HCT116 (cell line): ENCODE measurements at regions not wholly inside any gene's neighbourhood (a gene's known extent, or its start where the extent isn't known, plus 50 kb on each side); places are given as distances from the start of the nearest gene placed in this dataset.

ENCODE experiments used
- ATAC-seq: fragments of 200-7000 bp; cut with Tn5 transposase; 2 replicates; pipeline ENCODE4 v1.9.1; 2020; ENCODE audit warnings: mild to moderate bottlenecking, moderate library complexity
- BruUV-seq: library from RNA; stranded (reverse); fragments of 400-500 nt; replicated peaks from 2 replicates; lab custom pipeline; 2021; lab: Mats Ljungman, UMichigan
- CTCF ChIA-PET: fragments of 300-600 bp; sonication (Branson Sonifier 250); formaldehyde crosslinking; loops from one replicate; lab custom pipeline; 2021; ENCODE audit warnings: antibody characterized with exemption; lab: Charles Lee
- POLR2A ChIA-PET: fragments of 300-600, 350-600 bp; sonication (Branson Sonifier 250); formaldehyde crosslinking; loops from one replicate; lab custom pipeline; 2021; ENCODE audit warnings: antibody characterized with exemption; lab: Charles Lee
- RAD21 ChIA-PET, 2 experiments: fragments of 300-600 bp; sonication (Branson Sonifier 250); formaldehyde crosslinking; loops; one replicate each; lab custom pipeline; 2023; ENCODE audit warnings: low total read pairs in 2 of 2; ENCODE audit not compliant: uncharacterized antibody in 2 of 2, unreplicated experiment in 2 of 2, low non-redundant PET in 1 of 2; lab: Charles Lee
- DNase-seq: peaks from one replicate; pipeline ENCODE4 v3.0.0-alpha.2; 2010; ENCODE audit warnings: low read depth, low spot score
- H2AFZ ChIP-seq: fragments of 200-600 bp; shearing (Covaris generic), sonication (generic); 2 replicates; pipeline ENCODE4 v1.6.1; 2017; ENCODE audit warnings: low read depth, mixed run types, mixed read lengths, antibody characterized with exemption, low read length; ENCODE audit not compliant: poor library complexity, severe bottlenecking
- H3K27ac ChIP-seq: 2 replicates; pipeline ENCODE4 v1.5.1; 2012; ENCODE audit warnings: low read depth, low read length
- H3K27me3 ChIP-seq: fragments of 200-600 bp; sonication (generic); 2 replicates; pipeline ENCODE4 v1.6.1; 2016; ENCODE audit warnings: mixed run types, low read length, mixed read lengths; ENCODE audit not compliant: insufficient read depth
- H3K36me3 ChIP-seq, 2 experiments: fragments of 200-500 bp in 1 of 2; fragments of 200-600 bp in 1 of 2; sonication (Bioruptor generic) in 1 of 2; sonication (generic) in 1 of 2; 2 replicates each; pipeline versions ENCODE4 v1.5.1 to v1.6.1; 2014 to 2016; ENCODE audit warnings: low read length in 2 of 2, inconsistent platforms in 1 of 2, mixed read lengths in 1 of 2, mixed run types in 1 of 2; ENCODE audit not compliant: insufficient read depth in 2 of 2, control insufficient read depth in 1 of 2
- H3K4me1 ChIP-seq, 2 experiments: fragments of 200-600 bp in 1 of 2; sonication (generic) in 1 of 2; 2 replicates each; pipeline versions ENCODE4 v1.5.1 to v1.6.1; 2012 to 2017; ENCODE audit warnings: low read length in 2 of 2, inconsistent platforms in 1 of 2, mild to moderate bottlenecking in 1 of 2, mixed read lengths in 1 of 2, mixed run types in 1 of 2, moderate library complexity in 1 of 2; ENCODE audit not compliant: insufficient read depth in 2 of 2, control insufficient read depth in 1 of 2
- H3K4me2 ChIP-seq: fragments of 200-600 bp; sonication (generic); 2 replicates; pipeline ENCODE4 v1.6.1; 2017; ENCODE audit warnings: mixed run types, low read length, mixed read lengths
- H3K4me3 ChIP-seq, 2 experiments: fragments of 200-600 bp in 1 of 2; sonication (generic) in 1 of 2; replicated peaks in 1 of 2; 2 replicates each; pipeline ENCODE4 v1.5.1; 2011 to 2016; ENCODE audit warnings: low read length in 2 of 2, control low read depth in 1 of 2, low read depth in 1 of 2, mild to moderate bottlenecking in 1 of 2, mixed read lengths in 1 of 2, mixed run types in 1 of 2
- H3K79me2 ChIP-seq: fragments of 200-600 bp; sonication (generic); 2 replicates; pipeline ENCODE4 v1.6.1; 2017; ENCODE audit warnings: mild to moderate bottlenecking, mixed run types, low read length, moderate library complexity, mixed read lengths; ENCODE audit not compliant: insufficient read depth
- H3K9ac ChIP-seq: fragments of 200-600 bp; sonication (generic); 2 replicates; pipeline ENCODE4 v1.6.1; 2016; ENCODE audit warnings: low read length, mixed read lengths
- H3K9me2 ChIP-seq: fragments of 200-600 bp; sonication (generic), shearing (Covaris generic); 2 replicates; pipeline ENCODE4 v1.6.1; 2017; ENCODE audit warnings: mixed run types, mild to moderate bottlenecking, moderate library complexity; ENCODE audit not compliant: insufficient read depth
- H3K9me3 ChIP-seq, 2 experiments: fragments of 200-500 bp in 1 of 2; fragments of 200-600 bp in 1 of 2; sonication (Bioruptor generic) in 1 of 2; sonication (generic) in 1 of 2; 2 replicates each; pipeline ENCODE4 v1.6.1; 2014 to 2017; ENCODE audit warnings: low read length in 2 of 2, mixed read lengths in 2 of 2, inconsistent platforms in 1 of 2, low read depth in 1 of 2, mild to moderate bottlenecking in 1 of 2, mixed run types in 1 of 2, moderate library complexity in 1 of 2; ENCODE audit not compliant: control insufficient read depth in 1 of 2, insufficient read depth in 1 of 2
- H4K20me1 ChIP-seq: fragments of 200-600 bp; sonication (generic), shearing (Covaris generic); 2 replicates; pipeline ENCODE4 v1.6.1; 2017; ENCODE audit warnings: mixed run types, mild to moderate bottlenecking, moderate library complexity; ENCODE audit not compliant: insufficient read depth
- ATF3 ChIP-seq: IDR thresholded peaks from 2 replicates; pipeline ENCODE4 v1.6.1; 2012
- CBX3 ChIP-seq: IDR thresholded peaks from 2 replicates; pipeline ENCODE4 v1.6.1; 2012; ENCODE audit warnings: low read depth
- CEBPB ChIP-seq: IDR thresholded peaks from 2 replicates; pipeline ENCODE4 v1.6.1; 2012; ENCODE audit warnings: low read depth
- EGR1 ChIP-seq: IDR thresholded peaks from 2 replicates; pipeline ENCODE4 v1.6.1; 2012; ENCODE audit warnings: low read depth
- ELF1 ChIP-seq: IDR thresholded peaks from 2 replicates; pipeline ENCODE4 v1.6.1; 2012; ENCODE audit warnings: low read depth, borderline replicate concordance
- EZH2 ChIP-seq: fragments of 200-600 bp; sonication (generic); IDR thresholded peaks from 2 replicates; pipeline ENCODE4 v1.6.1; 2017; ENCODE audit warnings: antibody characterized with exemption, mixed run types
- EZH2phosphoT487 ChIP-seq: fragments of 200-600 bp; IDR thresholded peaks from 2 replicates; pipeline ENCODE4 v1.6.1; 2018; ENCODE audit warnings: antibody characterized with exemption, borderline replicate concordance
- FOSL1 ChIP-seq: IDR thresholded peaks from 2 replicates; pipeline ENCODE4 v1.6.1; 2012; ENCODE audit warnings: low read depth
- MAX ChIP-seq: IDR thresholded peaks from 2 replicates; pipeline ENCODE4 v1.6.1; 2012
- POLR2AphosphoS5 ChIP-seq: IDR thresholded peaks from 2 replicates; pipeline ENCODE4 v1.6.1; 2011; ENCODE audit warnings: mild to moderate bottlenecking, low read depth, low read length, moderate library complexity
- RAD21 ChIP-seq: IDR thresholded peaks from 2 replicates; pipeline ENCODE4 v1.6.1; 2012; ENCODE audit warnings: low read depth, mild to moderate bottlenecking
- SP1 ChIP-seq: IDR thresholded peaks from 2 replicates; pipeline ENCODE4 v1.6.1; 2012; ENCODE audit warnings: low read depth
- SRF ChIP-seq: IDR thresholded peaks from 2 replicates; pipeline ENCODE4 v1.6.1; 2012; ENCODE audit warnings: low read depth
- TCF7L2 ChIP-seq: IDR thresholded peaks from 2 replicates; pipeline ENCODE4 v1.7.0; 2011; ENCODE audit warnings: borderline replicate concordance, inconsistent platforms; ENCODE audit not compliant: insufficient read depth, insufficient read length; ENCODE audit errors: extremely low read depth
- ZBTB33 ChIP-seq: IDR thresholded peaks from 2 replicates; pipeline ENCODE4 v1.6.1; 2011; ENCODE audit warnings: mild to moderate bottlenecking, low read length, moderate library complexity; ENCODE audit not compliant: insufficient replicate concordance; ENCODE audit errors: extremely low read depth
- ZFX ChIP-seq: fragments of 450-650 bp; IDR thresholded peaks from 2 replicates; pipeline ENCODE4 v1.6.1; 2017
- ZNF274 ChIP-seq: fragments of 200-500 bp; sonication (Bioruptor generic); IDR thresholded peaks from 2 replicates; pipeline ENCODE4 v1.6.1; 2014; ENCODE audit warnings: mild to moderate bottlenecking, low read depth, low read length, inconsistent platforms
- intact Hi-C: fragments of 100-400 bp; cut with micrococcal nuclease; formaldehyde crosslinking; loops from 2 replicates; pipeline ENCODE4 v1.10.0; 2022

- ChIA-PET RAD21 (no interaction called here), CTCF (no interaction called here)
- no peaks in the 10 kb centered on the region for H4K20me1 ChIP-seq
Measured at GRCh38 chr2:187051350-187051749, 202.4 kb upstream of the ZSWIM2 start.

More at GRCh38 chr2:187051350-187051749, 202.4 kb upstream of the ZSWIM2 start:
- DNase-seq (no peak), ATAC-seq (no peak)
- Histone ChIP-seq H3K4me3 (no peak overlapping the region), H3K9me2 (no peaks in the 10 kb centered on the region), H3K9me3 (no peaks in the 10 kb centered on the region), H3K9ac (no peak overlapping the region), H3K36me3 (no peaks in the 10 kb centered on the region), H3K79me2 (no peaks in the 10 kb centered on the region), H3K27me3 (no peaks in the 10 kb centered on the region), H3K27ac (no peak overlapping the region), H3K4me1 (no peaks in the 10 kb centered on the region), H2AFZ (peak overlapping the region; percentile 17), H3K4me2 (no peak overlapping the region)
- intact Hi-C loops = no loop called here
- POLR2A ChIA-PET = no interaction called here
- TF ChIP-seq ELF1 (no peak), POLR2AphosphoS5 (no peak), EGR1 (no peak), CEBPB (no peak), RAD21 (no peak), ZNF274 (no peak), CBX3 (no peak), TCF7L2 (no peak), SP1 (no peak), SRF (no peak), ATF3 (no peak), ZFX (no peak), FOSL1 (no peak), EZH2 (no peak), EZH2phosphoT487 (no peak), ZBTB33 (no peak), MAX (no peak)
- no TSS peak for BruUV-seq
